ENCODE measurements at regions not wholly inside any gene's neighbourhood (a gene's known extent, or its start where the extent isn't known, plus 50 kb on each side); places are given as distances from the start of the nearest gene placed in this dataset.

- TF ChIP-seq GATA3 (IDR thresholded peaks at IDR 0.05; ENCODE audit: low read depth, low read length) (no peak), GATA2 (IDR thresholded peaks at IDR 0.05; ENCODE audit: low read depth, low read length) (no peak)
Observed at GRCh38 chr1:214970016-214970415, 112.5 kb upstream of the KCNK2 start.
